ENCODE measurements at regions not wholly inside any gene's neighbourhood (a gene's known extent, or its start where the extent isn't known, plus 50 kb on each side); places are given as distances from the start of the nearest gene placed in this dataset.
A peak's percentile ranks its signal among the peaks of the same experiment; 100 is the strongest.

DNA sequence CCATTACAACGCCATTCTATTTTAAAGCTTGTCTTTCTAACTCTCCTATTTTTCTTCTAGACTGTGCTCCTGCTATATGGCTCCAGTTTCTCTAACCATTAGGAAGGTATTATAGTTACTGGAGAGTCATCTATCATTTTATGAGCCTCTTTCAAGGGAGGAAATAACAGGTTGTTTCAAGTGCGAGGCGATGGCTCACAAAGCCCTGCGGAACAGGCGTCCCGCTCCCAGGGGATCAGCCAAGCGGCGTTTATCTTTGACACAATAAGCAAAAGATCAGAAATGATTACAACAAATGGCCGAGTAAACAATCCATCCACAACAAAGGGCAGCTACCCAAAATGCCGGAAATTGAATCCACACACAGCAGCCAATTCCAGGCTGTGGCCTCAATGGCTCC lies 249.5 kb upstream of the POU3F1 start:
- no peak overlapping the region for H3K4me3 ChIP-seq
- no peak for ATAC-seq
- no peaks in the 10 kb centered on the region for H3K36me3 ChIP-seq (ENCODE audit: low read depth)
- no peak for DNase-seq
- no peaks in the 10 kb centered on the region for H3K4me1 ChIP-seq (ENCODE audit: low read depth)
- TF ChIP-seq, protein P1, sequence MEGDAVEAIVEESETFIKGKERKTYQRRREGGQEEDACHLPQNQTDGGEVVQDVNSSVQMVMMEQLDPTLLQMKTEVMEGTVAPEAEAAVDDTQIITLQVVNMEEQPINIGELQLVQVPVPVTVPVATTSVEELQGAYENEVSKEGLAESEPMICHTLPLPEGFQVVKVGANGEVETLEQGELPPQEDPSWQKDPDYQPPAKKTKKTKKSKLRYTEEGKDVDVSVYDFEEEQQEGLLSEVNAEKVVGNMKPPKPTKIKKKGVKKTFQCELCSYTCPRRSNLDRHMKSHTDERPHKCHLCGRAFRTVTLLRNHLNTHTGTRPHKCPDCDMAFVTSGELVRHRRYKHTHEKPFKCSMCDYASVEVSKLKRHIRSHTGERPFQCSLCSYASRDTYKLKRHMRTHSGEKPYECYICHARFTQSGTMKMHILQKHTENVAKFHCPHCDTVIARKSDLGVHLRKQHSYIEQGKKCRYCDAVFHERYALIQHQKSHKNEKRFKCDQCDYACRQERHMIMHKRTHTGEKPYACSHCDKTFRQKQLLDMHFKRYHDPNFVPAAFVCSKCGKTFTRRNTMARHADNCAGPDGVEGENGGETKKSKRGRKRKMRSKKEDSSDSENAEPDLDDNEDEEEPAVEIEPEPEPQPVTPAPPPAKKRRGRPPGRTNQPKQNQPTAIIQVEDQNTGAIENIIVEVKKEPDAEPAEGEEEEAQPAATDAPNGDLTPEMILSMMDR (IDR thresholded peaks at IDR 0.05) = no peak
- intact Hi-C loops (cut with DNase I, micrococcal nuclease) = no loop called here
- no peaks in the 10 kb centered on the region for H3K9me3 ChIP-seq

DNA sequence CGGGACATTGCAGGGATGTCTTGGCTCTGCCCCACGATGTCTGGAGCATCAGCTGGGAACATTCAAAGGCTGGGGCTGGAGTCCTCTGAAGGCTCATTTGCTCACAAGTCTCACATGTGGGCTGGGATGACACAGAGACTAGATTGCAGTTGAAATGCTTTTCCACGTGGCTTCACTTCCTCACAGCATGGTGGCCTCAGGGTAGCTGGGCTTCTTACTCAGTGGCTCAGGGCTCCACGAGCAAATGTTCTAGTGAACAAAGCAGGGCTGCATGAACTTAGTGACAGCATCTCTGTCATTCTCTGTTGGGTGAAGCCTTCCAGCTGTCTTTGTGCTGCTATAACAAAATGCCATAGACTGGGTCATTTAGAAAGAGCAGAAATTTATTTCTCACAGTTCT lies 247.0 kb upstream of the POU3F1 start:
- H3K36me3 ChIP-seq (ENCODE audit: low read depth) = no peaks in the 10 kb centered on the region
- no peaks in the 10 kb centered on the region for H3K4me1 ChIP-seq (ENCODE audit: low read depth)
- TF ChIP-seq, protein P1 (IDR thresholded peaks at IDR 0.05) = no peak
- H3K4me3 ChIP-seq = no peak overlapping the region
- intact Hi-C loops (cut with DNase I, micrococcal nuclease) = no loop called here
- no peak for ATAC-seq
- no peak for DNase-seq
- no peaks in the 10 kb centered on the region for H3K9me3 ChIP-seq

DNA sequence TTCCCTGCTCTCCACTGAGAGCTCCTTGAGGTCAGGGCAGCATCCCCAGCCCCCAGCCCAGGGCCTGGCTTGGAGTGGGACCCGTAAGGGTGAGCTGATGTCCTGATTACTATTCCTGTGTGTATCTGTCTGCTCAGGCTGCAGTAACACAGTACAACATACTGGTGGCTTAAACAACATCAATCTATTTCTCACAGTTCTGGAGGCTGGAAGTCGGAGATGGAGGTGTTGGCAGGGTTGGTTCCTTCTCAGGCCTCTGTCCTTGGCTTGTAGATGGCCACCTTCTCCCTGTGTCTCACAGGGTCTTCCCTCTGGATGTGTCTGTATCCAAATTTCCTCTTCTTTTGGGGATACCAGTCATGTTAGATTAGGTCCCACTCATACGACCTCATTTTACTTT lies 246.4 kb upstream of the POU3F1 start:
- Histone ChIP-seq H3K4me3 (no peak overlapping the region), H3K9me3 (no peaks in the 10 kb centered on the region), H3K4me1 (ENCODE audit: low read depth) (no peaks in the 10 kb centered on the region), H3K36me3 (ENCODE audit: low read depth) (no peaks in the 10 kb centered on the region)
- TF ChIP-seq, protein P1 (IDR thresholded peaks at IDR 0.05) = no peak
- intact Hi-C loops (cut with DNase I, micrococcal nuclease) = no loop called here
- ATAC-seq (no peak), DNase-seq (no peak)

- H3K36me3 ChIP-seq (ENCODE audit: low read depth) = no peaks in the 10 kb centered on the region
- ATAC-seq (peak; percentile 26), DNase-seq (no peak)
- no peak overlapping the region for H3K4me3 ChIP-seq
- TF ChIP-seq, protein P1 (IDR thresholded peaks at IDR 0.05) = no peak
- intact Hi-C loops (cut with DNase I, micrococcal nuclease) = no loop called here
- no peaks in the 10 kb centered on the region for H3K4me1 ChIP-seq (ENCODE audit: low read depth)
- no peaks in the 10 kb centered on the region for H3K9me3 ChIP-seq
Measured at GRCh38 chr1:38291906-38292521, 245.4 kb upstream of the POU3F1 start.

DNA sequence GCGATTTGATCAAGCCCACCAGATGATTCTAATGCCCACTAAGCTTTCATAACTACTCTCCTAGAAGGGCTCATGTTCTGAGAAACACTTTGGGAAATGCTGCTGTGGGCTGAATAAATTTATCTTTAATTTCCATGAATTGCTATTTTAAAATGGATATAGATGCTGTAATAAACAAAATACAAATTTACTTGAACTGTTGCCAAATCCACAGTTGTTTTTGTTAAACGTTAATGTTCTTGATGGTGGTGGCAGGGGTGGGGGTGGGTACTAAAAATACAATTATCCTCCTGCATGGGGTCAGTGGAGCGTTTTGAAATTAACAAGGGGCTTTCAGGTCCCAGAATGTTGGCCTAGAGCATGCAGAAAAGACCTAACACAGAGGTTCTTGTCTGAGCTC lies 244.7 kb upstream of the POU3F1 start:
- DNase-seq = no peak
- no peaks in the 10 kb centered on the region for H3K4me1 ChIP-seq (ENCODE audit: low read depth)
- no peaks in the 10 kb centered on the region for H3K9me3 ChIP-seq
- intact Hi-C loops (cut with DNase I, micrococcal nuclease) = no loop called here
- no peak for ATAC-seq
- H3K36me3 ChIP-seq (ENCODE audit: low read depth) = no peaks in the 10 kb centered on the region
- no peak overlapping the region for H3K4me3 ChIP-seq
- TF ChIP-seq, protein P1 (IDR thresholded peaks at IDR 0.05) = no peak

DNA sequence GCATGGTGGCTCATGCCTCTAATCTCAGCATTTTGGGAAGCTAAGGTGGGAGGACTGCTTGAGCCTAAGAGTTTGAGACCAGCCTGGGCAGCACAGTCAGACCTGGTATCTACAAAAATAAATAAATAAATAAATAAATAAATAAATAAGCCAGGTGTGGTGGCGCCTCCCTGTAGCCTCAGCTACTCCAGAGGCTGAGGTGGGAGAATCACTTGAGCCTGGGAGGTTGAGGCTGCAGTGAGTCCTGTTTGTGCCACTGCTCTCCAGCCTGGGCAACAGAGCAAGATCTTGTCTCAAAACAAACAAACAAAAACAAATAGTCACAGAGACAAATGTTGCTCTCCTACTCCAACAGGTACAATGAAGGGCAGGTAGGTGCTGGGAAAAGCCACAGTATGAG lies 242.4 kb upstream of the POU3F1 start:
- Histone ChIP-seq H3K4me3 (no peak overlapping the region), H3K4me1 (ENCODE audit: low read depth) (no peaks in the 10 kb centered on the region), H3K9me3 (no peaks in the 10 kb centered on the region), H3K36me3 (ENCODE audit: low read depth) (no peaks in the 10 kb centered on the region)
- DNase-seq (no peak), ATAC-seq (no peak)
- TF ChIP-seq, protein P1 (IDR thresholded peaks at IDR 0.05) = no peak
- intact Hi-C loops (cut with DNase I, micrococcal nuclease) = no loop called here

Measured in mucosa of descending colon (tissue), 3 donors.